Stimulated activated CD4-positive, alpha-beta T cell treated with anti-CD3 and anti-CD28 coated beads, Interleukin-4, amount 100 ng/mL, for 48 hours (primary cell): ENCODE measurements at regions not wholly inside any gene's neighbourhood (a gene's known extent, or its start where the extent isn't known, plus 50 kb on each side); places are given as distances from the start of the nearest gene placed in this dataset.
"Not testable (repeated sequence)": the region's sequence is repeated elsewhere in the genome, so short reads cannot be mapped to it uniquely, and the experiment has no call there.

Source experiments
- DNase-seq, 2 donors: peaks; one replicate each; pipeline ENCODE4 v3.0.0-alpha.2; 2020; ENCODE audit warnings: low read depth in 2 of 2

DNA sequence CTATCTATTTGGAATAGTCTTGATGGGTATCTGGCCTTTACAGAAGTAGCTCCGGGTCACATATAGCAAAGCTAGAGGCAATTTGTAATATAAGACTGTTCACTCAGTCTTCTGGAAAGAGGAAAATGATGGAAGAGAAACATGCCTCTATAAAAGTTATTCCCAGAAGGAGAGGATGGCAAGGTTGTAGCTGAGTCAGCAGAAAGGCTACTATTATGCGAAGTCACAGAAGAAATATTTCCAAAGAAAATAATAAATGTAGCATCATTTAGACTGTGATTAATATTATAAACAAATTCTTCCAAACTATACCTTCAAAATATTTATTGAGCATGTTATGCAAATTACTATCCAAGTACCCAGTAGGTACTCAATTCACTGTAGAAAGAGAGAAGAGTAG is 1027.7 kb upstream of the TMEFF2 start:
- no peak for DNase-seq

DNA sequence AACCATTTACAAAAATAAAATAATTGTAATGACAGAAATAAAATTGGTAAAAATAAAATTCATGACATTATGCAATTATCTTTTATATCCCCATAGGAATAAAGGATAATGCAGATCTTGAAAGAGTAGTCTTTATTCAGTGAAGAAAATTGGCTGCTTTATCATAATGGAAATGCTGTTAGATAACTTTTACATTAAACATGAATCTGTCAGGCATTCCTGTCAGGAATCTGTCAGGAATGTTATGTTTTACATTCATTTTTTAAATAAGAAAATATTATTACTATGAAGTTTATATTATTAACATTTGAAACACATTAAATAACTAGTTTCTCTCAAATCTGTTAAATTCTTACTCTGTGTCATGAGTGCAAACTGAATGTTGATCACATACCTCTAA is 1024.7 kb upstream of the TMEFF2 start:
- no peak for DNase-seq

DNA sequence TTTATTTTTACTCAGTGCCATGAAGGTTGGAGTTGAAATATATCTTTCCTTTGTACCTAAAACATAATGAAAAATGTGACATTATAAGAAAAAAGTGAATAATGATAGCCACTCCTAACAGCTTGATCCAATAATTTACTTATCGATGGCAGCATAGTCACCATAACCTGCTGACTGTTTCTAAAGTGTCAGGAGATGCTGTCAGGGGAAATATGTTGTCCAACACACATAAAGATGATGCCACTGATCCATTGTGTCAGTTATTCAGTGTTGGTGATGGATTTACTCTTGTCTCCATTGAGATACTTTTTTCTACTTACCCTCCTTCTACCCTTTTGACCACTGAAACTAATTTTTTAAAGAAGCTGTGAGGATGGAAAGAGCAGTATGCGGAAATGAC is 1006.9 kb upstream of the TMEFF2 start:
- DNase-seq = no peak

DNA sequence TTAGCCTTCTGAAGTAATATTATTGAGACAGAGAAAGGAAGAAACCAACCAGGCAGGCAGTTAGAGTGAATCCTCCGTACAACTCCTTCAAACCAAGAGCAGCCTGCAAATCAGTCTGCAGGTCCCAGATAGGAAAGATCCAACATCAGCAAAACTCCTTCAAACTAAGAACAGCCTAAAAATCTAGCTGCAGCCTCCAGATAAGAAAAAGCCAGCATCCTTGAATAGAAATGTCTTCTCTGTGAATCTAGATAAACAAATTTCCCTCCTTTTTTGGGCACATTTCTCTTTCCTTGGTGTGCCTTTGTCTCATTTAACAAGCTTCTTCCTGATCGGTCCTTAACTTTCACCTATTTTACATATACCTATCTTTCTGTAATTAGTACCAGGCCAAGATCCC is 1004.6 kb upstream of the TMEFF2 start:
- no peak for DNase-seq

DNA sequence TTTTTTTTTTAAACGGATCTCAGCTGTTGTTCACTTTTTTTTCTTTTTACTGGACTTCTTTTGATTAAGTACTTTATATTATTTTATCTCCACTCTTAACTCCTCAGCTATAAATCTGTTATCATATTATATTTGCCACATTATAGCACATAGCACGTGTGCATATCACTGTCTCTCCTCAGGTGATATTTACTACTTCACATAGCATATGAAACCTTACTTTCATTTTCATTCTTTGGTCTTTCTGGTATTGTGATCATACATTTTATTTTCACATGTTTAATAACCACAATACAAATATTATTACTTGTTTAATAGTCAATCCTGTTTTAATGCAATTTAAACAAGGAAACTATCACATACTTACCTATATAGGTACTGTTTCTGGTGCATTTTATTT is 993.1 kb upstream of the TMEFF2 start:
- no peak for DNase-seq

DNA sequence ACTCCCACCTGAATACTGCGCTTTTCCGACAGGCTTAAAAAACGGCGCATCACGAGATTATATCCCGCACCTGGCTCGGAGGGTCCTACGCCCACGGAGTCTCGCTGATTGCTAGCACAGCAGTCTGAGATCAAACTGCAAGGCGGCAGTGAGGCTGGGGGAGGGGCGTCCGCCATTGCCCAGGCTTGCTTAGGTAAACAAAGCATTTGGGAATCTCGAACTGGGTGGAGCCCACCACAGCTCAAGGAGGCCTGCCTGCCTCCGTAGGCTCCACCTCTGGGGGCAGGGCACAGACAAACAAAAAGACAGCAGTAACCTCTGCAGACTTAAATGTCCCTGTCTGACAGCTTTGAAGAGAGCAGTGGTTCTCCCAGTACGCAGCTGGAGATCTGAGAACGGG is 976.2 kb upstream of the TMEFF2 start:
- not testable (repeated sequence) for DNase-seq

DNA sequence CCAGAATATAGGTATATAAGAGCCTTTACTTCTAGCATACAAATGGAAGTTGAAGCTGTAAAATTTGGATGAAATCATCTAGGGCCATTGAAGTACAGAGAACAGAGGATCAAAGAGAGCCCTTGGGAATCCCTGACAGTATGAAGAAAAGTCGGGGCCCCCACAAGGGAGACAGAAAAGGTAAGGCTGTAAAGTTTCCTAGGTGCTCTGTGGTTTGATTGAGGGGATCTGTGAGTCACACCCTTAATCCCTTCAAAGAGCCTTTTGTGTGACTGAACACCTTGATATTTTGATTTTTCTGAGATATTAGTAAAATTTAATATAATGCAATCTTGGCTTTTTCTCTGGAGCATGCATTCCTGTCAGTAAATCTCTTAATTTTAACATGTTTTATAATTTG is 961.7 kb upstream of the TMEFF2 start:
- DNase-seq = no peak

DNA sequence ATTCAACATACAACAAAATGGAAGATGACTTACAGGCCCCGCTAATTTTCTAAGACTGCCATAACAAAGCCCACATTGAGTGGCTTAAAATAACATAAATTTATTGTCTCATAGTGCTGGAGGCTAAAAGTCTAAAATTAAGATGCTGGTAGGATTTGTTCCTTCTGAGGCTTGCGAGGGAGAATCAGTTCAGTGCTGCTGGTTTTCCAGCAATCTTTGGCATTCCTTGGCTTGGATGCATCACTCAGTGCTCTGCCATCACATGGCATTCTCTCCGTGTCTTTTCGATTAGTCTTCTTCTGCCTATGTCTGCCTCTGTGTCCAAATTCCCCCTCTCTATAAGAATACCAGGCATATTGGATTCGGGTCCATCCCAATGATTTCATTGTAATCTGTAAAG is 959.3 kb upstream of the TMEFF2 start:
- no peak for DNase-seq

DNA sequence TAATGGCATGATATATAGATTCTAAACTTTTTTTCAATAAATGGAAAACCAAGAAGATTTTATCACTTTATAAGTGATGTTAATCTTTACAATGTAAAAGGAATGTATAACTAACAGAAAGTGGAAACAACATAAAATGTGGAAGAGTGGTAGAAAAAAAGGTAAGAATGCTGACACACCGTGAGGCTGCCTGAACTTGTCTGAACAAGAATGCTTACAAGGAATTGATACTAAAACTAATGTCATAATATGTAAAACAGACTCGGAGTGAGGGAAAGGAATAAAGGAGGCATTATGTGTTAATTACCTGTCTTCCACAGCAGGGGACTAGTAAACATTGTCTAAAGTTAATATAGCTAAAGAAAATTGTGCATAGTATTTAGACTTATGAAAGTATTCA is 958.8 kb upstream of the TMEFF2 start:
- DNase-seq = no peak

DNA sequence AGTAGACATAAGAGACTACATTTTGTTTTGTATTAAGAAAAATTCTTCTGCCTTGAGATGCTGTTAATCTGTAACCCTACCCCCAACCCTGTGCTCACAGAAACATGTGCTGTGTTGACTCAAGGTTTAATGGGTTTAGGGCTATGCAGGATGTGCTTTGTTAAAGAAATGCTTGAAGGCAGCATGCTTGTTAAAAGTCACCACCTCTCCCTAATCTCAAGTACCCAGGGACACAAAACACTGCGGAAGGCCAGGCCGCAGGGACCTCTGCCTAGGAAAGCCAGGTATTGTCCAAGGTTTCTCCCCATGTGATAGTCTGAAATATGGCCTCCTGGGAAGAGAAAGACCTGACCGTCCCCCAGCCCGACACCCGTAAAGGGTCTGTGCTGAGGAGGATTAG is 947.7 kb upstream of the TMEFF2 start:
- DNase-seq = not testable (repeated sequence)

DNA sequence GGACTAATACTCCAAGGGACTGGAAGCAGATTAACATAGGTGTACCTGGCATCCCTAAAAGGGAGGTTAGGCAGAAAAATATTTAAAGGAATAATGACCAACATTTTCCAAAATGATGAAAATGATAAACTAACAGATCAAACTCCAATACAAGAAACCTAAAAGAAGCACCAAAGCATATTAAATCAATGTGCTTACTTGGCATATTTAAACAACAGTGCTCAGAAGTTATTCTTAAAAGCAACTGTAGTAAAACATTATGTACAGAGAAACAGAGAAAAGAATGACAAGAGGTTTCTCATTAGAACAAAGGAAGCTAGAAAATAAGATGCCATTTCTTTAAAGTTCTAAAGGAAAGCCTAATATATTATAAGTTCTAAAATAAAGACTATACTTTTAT is 947.3 kb upstream of the TMEFF2 start:
- no peak for DNase-seq

DNA sequence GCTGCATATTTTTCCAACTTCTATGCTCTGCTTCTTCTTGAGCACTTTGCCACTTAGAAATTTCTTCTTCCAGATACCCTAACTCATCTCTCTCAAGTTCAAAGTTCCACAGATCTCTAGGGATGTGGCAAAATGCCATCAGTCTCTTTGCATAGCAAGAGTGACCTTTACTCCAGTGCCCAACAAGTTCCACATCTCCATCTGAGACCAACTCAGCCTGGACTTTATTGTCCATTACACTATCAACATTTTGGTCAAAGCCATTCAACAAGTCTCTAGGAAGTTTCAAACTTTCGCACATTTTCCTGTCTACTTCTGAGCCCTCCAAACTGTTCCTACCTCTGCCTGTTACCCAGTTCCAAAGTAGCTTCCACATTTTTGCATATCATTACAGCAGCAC is 946.2 kb upstream of the TMEFF2 start:
- not testable (repeated sequence) for DNase-seq

DNA sequence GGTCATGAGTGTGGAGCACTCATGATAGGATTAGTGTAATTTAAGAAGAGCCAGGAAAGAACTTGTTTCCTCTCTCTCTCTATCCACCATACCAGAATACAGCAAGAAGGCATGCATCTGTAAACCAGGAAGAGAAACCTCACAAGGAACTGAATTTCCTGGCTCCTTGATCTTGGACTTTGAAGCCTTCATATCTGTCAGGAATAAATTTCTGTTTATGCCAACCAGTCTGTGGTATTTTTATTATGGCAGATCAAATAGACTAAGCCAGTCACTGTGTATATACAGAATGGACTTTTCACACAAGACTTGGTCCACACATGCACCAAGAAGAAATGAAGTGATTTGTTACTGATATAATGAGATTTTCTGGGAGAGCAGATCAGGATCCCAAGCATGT is 930.1 kb upstream of the TMEFF2 start:
- DNase-seq = no peak

DNA sequence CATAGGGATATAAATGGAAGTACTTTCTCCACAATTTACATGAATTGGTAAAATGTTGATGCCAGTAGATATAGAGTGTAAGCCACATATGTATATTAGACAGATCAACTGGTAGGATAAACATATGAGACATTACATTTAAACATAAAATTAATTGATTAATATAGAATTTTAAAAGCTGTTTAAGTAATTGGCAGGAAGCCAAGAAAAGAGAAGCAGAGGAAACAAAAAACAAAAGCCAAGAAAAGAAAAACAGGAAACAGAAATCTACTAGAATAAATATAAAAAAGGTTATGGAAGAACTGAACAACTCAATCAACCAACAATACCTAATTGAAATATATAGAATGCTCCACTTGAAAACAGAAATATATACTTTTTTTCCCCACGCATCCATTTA is 920.1 kb upstream of the TMEFF2 start:
- DNase-seq = no peak

DNA sequence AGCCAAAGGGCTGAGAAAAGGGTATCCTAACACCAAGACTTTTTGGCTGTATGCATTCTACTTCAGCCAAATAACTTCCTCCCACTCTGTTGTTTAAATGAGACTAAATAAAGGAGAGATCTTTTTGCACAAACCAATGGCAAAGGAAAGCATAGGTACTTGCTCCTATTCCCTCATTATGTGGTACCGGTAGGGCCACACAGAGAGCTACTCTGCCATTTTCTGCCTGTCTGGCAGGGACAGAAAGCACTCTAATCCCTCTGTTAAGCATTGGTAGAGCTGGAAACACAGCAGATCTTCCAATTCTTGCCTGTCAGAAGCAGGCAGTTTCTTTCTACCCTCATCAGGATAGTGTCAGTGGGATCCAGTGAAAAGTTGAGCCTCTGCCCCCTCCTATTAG is 918.3 kb upstream of the TMEFF2 start:
- no peak for DNase-seq

DNA sequence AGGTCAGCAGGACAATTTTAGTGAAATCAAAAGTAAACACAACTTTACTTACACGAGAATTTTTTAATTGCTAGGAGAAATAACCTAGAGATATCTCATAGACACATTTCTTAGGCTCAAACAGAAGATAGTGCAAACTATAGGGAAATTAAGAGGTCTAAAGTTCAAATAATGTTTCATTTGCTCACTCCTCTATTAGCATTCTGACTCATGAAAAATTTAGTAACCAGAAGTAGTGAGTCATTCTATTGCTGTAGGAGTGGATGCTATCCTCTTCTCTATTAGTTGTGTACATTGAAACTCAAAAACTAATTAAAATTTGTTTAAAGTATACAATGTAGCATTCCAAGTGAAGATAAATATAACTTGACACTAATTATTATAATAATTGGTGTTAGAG is 908.3 kb upstream of the TMEFF2 start:
- DNase-seq = no peak

DNA sequence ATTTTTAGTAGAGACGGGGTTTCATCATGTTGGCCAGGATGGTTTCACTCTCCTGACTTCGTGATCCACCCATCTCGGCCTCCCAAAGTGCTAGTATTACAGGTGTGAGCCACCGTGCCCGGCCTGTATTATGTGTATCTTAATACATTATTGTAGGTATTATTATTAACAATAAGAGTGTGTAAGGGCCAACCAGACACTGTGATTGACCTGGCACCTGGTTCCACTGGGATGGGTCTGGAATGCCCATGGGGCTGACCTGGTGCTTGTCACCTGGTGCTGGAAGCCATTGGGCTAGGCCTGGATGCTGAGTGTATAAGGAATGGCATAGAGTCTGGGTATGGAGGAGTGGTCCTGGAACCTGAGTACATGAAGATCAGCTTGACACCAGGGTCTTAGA is 906.9 kb upstream of the TMEFF2 start:
- no peak for DNase-seq

DNA sequence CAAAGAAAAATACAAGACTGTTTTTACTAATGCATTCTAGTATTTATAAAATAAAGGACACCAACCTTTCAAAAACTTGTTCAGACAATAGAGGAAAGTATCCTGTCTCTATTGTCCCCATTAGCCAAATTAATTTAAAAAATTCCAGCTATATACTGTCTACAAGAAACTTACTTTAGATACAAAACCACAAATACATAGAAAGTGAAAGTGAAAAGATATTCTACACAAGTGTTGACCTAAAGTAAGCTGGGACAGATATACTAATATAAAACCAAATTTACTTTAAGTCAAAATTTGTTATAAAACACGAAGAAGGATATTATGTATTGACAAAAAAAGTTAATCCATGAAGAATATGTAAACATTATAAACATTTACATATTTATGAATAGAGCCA is 893.3 kb upstream of the TMEFF2 start:
- no peak for DNase-seq

DNA sequence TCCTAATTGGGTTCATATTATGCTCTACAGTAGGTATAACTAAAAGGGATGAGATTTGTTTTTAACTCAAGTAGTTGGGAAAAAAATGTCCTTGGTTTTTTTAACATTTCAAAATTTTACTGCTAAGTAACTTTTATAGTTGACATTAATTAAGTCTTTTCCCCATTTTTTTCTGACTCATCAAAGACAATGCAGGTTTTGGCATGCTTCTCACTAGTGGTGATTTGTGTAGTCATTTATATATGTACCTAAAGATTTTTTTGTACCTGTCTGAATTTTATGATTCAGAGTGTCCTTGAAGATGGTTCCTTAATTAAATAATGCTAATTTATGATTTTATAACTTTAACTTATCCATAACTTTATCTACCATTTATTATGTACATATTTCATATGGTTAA is 882.3 kb upstream of the TMEFF2 start:
- no peak for DNase-seq

DNA sequence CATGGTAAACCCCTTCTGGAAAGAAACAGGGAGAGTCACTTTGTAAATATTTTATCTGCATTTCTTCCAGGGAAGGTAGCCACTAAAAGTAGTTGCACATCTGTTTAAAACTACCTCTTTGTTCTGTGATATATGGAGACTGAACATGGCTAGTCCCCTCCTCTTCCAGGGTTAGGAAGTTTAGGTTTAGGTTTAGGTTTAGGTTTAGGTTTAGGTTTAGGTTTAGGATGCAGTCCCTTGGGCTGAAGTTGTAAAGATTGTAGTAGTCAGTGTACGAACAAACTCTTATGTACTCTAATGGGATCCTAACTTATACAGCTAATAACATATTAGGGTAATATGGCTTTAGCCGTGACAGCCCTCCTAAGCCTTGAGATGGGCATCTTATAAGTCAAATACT is 880.2 kb upstream of the TMEFF2 start:
- DNase-seq = no peak

DNA sequence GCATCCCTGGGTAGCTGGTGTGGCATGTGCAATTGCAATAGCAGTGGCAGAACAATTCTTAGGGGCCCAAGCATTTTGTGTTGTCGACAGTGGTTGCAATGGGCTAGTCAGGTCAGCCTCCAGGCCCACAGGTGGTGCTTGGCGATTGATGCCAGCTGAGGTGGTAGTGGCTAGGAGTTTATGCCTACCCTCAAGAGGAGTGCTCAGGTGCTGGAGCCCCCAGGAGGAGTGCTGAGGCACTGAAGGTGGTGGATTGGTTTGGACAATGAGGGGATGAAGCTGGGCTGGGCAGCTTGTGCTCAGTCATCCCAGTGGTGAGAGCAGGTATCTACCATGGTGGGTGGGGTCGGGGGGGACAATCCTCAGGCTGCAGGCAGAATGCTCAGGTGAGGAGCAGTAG is 877.9 kb upstream of the TMEFF2 start:
- DNase-seq = no peak

DNA sequence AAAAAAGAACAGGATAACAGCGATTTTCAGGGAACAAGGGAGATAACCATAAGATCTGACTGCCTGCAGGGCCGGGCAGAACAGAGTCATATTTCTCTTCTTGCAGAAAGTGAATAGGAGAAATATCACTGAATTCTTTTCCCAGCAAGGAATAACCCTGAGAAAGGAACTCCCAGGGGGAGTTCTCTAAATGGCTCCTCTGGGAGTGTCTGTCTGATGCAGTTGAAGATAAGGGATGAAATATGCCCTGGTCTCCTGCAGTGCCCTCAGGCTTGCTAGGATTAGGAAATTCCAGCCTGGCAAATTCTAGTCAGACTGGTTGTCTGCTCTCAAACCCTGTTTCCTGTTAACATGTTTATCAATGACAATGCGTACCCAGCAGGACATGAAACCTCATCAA is 830.8 kb upstream of the TMEFF2 start:
- DNase-seq = not testable (repeated sequence)

DNA sequence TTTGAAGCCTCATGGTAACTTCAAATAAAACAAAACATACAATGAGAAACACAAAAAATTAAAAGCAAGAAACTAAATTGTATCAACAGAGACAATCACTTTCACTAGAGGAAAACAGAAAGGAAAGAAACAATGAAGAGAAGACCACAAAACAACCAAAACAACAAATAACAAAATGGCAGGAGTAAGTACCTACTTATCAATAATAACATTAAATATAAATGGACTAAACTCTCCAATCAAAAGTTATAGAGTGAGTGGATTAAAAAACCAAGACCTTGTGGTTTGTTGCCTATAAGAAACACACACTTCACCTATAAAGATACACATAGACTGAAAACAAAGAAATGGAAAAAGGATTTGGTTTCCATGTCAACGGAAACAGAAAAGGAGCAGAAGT is 830.1 kb upstream of the TMEFF2 start:
- no peak for DNase-seq

DNA sequence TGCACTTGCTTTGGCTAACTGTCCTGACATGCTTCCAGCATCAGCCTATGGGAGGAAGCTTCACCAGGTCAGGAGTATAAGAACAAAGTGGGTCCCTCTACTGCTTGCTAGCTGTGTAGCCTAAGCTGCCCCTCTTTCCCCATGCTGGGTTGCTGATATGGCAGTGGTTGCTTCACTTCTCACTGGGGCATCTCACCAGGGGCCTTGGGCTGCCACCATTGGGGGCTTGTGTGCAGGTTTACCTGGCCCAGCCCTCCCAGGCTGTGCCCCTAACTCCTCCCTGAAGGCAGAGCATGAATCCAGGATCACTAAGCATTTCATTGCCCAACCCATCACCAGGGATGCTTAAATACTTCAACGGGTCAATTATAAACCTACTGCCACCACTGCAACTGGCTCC is 817.1 kb upstream of the TMEFF2 start:
- no peak for DNase-seq

DNA sequence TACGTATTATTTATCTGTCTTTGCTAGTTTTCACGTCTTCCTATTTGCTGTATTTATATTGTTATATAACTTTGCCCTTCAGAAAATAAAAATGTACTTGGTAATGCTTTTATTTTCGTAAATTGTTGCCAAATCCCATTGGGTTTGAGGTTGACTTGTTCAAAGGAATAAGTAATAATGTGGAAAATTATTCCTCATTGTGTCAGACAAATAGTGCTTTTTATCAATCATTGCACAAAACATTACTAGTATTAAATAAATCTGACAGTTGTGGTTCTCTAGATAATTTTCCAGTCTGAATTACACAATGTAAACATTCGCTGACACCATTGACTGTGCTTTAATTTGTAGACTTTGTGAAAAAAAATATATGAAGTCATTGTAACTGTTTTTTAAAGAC is 798.3 kb upstream of the TMEFF2 start:
- no peak for DNase-seq
